IPS-20b (cell line): ENCODE measurements at regions not wholly inside any gene's neighbourhood (a gene's known extent, or its start where the extent isn't known, plus 50 kb on each side); places are given as distances from the start of the nearest gene placed in this dataset.
"Not testable (repeated sequence)": the region's sequence is repeated elsewhere in the genome, so short reads cannot be mapped to it uniquely, and the experiment has no call there.

Experiments used
- H3K27ac ChIP-seq: one replicate; pipeline ENCODE4 v1.5.1; 2013; ENCODE audit warnings: low read length
- H3K27me3 ChIP-seq: 2 replicates; pipeline ENCODE4 v1.6.1; 2013; ENCODE audit warnings: mild to moderate bottlenecking, low read length, inconsistent platforms; ENCODE audit not compliant: insufficient read depth
- H3K36me3 ChIP-seq: 2 replicates; pipeline ENCODE4 v1.6.1; 2013; ENCODE audit warnings: low read depth, mild to moderate bottlenecking, inconsistent platforms, low read length, moderate library complexity; ENCODE audit not compliant: insufficient read depth
- H3K4me1 ChIP-seq: 2 replicates; pipeline ENCODE4 v1.6.1; 2013; ENCODE audit warnings: mild to moderate bottlenecking, control low read depth, inconsistent platforms, low read length, moderate library complexity; ENCODE audit not compliant: insufficient read depth
- H3K4me3 ChIP-seq: 2 replicates; pipeline ENCODE4 v1.5.1; 2013; ENCODE audit warnings: mild to moderate bottlenecking, low read length, inconsistent platforms
- H3K9ac ChIP-seq: 2 replicates; pipeline ENCODE4 v1.6.1; 2013; ENCODE audit warnings: low read depth, mild to moderate bottlenecking, inconsistent platforms, low read length, moderate library complexity
- H3K9me3 ChIP-seq: 2 replicates; pipeline ENCODE4 v1.6.1; 2013; ENCODE audit warnings: mild to moderate bottlenecking, low read depth, low read length, inconsistent platforms; ENCODE audit not compliant: insufficient read depth

- Histone ChIP-seq H3K27ac (no peak overlapping the region), H3K36me3 (no peaks in the 10 kb centered on the region), H3K9me3 (no peaks in the 10 kb centered on the region), H3K4me3 (no peak overlapping the region), H3K27me3 (no peaks in the 10 kb centered on the region), H3K9ac (no peak overlapping the region), H3K4me1 (no peaks in the 10 kb centered on the region)
Measured at GRCh38 chr13:82129281-82129680, 1753.0 kb downstream of the SLITRK1 start.

DNA sequence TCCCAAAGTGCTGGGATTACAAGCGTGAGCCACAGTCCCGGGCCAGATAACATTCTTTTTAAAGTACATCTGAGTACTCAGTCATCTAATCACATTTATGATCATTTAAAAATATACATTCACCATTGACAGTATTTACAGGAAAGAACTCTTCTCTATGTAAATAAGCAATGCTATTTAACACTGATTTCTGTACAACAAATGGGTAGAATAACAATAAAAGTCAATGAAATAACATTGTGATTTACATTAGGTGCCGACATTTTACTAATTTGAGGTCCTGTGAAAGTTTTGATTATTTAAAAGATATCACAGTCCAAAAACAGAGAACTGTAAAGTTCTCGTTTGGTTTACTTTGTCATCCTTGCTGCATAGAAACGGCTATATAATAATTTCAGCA lies 1763.7 kb downstream of the SLITRK1 start:
- Histone ChIP-seq H3K9ac (no peak overlapping the region), H3K36me3 (no peaks in the 10 kb centered on the region), H3K27ac (no peak overlapping the region), H3K4me3 (no peak overlapping the region), H3K4me1 (no peaks in the 10 kb centered on the region), H3K27me3 (no peaks in the 10 kb centered on the region), H3K9me3 (no peaks in the 10 kb centered on the region)

GRCh38 chr13:82116422-82116989 lies 1765.8 kb downstream of the SLITRK1 start:
- H3K27me3 ChIP-seq = no peaks in the 10 kb centered on the region
- H3K4me3 ChIP-seq = no peak overlapping the region
- no peak overlapping the region for H3K27ac ChIP-seq
- H3K36me3 ChIP-seq = no peaks in the 10 kb centered on the region
- H3K4me1 ChIP-seq = no peaks in the 10 kb centered on the region
- no peaks in the 10 kb centered on the region for H3K9me3 ChIP-seq
- no peak overlapping the region for H3K9ac ChIP-seq

DNA sequence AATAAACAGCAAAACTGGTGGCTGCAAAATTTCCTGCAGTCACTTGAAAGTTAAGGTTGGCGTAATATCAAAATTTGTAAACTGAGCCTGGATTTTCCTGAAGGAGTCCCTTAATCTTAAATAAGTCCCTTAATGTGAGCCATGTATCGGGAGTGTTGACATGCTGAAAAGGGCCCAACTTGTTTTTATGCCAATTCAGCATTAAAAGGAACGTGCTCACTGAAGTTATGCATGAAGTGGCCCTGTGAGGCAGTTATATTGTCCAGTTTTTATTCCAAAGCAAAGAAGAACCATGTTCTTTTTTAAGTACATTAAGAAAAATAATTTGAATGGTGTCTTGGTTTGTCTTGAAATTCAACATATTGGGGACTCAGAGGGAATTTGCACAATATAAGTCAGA lies 1766.9 kb downstream of the SLITRK1 start:
- Histone ChIP-seq H3K9ac (no peak overlapping the region), H3K9me3 (no peaks in the 10 kb centered on the region), H3K27me3 (no peaks in the 10 kb centered on the region)

GRCh38 chr13:82096256-82096655 lies 1755.3 kb upstream of the SPRY2 start:
- no peak overlapping the region for H3K9ac ChIP-seq
- H3K27ac ChIP-seq = no peak overlapping the region
- H3K4me3 ChIP-seq = no peak overlapping the region
- no peaks in the 10 kb centered on the region for H3K9me3 ChIP-seq
- no peaks in the 10 kb centered on the region for H3K4me1 ChIP-seq
- H3K36me3 ChIP-seq = no peaks in the 10 kb centered on the region
- no peaks in the 10 kb centered on the region for H3K27me3 ChIP-seq

More for the DNA sequence above, 1766.9 kb downstream of the SLITRK1 start:
- no peaks in the 10 kb centered on the region for H3K4me1 ChIP-seq
- no peak overlapping the region for H3K27ac ChIP-seq
- H3K36me3 ChIP-seq = no peaks in the 10 kb centered on the region
- no peak overlapping the region for H3K4me3 ChIP-seq

GRCh38 chr13:82092312-82092711 lies 1751.4 kb upstream of the SPRY2 start:
- no peak overlapping the region for H3K27ac ChIP-seq
- no peak overlapping the region for H3K9ac ChIP-seq
- no peak overlapping the region for H3K4me3 ChIP-seq
- H3K27me3 ChIP-seq = no peaks in the 10 kb centered on the region
- no peaks in the 10 kb centered on the region for H3K9me3 ChIP-seq
- H3K36me3 ChIP-seq = no peaks in the 10 kb centered on the region
- H3K4me1 ChIP-seq = 0 out of 2 replicates have a peak, but pooled peaks cover 5% of the 10 kb centered on the region

DNA sequence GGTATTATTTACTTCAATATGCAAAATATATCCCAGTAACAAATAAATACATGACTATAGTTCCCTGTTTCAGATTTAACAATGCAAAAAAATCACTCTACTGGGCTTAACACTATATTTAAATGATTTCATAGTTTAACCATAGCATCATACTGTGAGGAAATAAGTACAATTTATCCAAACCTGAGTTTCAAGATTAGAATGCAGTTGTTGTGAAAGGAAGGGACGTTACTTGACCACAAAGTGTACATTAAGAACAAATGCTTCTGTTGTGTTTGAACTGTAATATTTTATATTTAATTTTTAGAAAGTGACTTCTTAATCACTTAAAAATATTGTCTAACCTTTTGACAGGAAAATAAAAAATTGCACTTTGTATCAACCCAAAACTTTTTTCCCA lies 1747.9 kb upstream of the SPRY2 start:
- no peaks in the 10 kb centered on the region for H3K9me3 ChIP-seq
- 0 out of 2 replicates have a peak, but pooled peaks cover 5% of the 10 kb centered on the region for H3K4me1 ChIP-seq
- H3K27ac ChIP-seq = no peak overlapping the region
- no peak overlapping the region for H3K4me3 ChIP-seq
- no peaks in the 10 kb centered on the region for H3K36me3 ChIP-seq
- no peak overlapping the region for H3K9ac ChIP-seq
- H3K27me3 ChIP-seq = no peaks in the 10 kb centered on the region

DNA sequence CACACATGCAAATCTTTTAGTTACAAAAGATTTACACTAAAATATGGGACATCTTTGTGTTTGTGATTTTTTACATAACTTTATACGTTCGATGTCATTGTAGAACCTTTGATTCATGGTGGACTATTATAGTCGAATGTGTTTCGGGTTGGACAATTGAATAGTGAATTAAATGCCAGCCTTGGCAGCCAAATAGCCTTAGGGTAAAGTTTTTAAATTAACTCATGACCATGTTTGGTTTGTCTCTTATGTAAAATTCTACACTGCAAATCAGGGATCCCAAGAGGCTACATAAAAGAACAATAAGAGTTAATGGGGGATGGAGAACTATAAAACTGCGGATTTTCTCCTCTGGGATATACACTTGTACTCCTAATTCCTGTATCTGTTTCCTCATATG lies 1735.6 kb upstream of the SPRY2 start:
- Histone ChIP-seq H3K9me3 (no peaks in the 10 kb centered on the region), H3K4me3 (no peak overlapping the region), H3K9ac (no peak overlapping the region), H3K36me3 (no peaks in the 10 kb centered on the region), H3K27ac (no peak overlapping the region), H3K4me1 (peaks cover 2% of the 10 kb centered on the region), H3K27me3 (no peaks in the 10 kb centered on the region)

GRCh38 chr13:82070416-82070815 lies 1729.5 kb upstream of the SPRY2 start:
- Histone ChIP-seq H3K9ac (no peak overlapping the region), H3K4me3 (no peak overlapping the region), H3K36me3 (no peaks in the 10 kb centered on the region), H3K27me3 (no peaks in the 10 kb centered on the region), H3K9me3 (no peaks in the 10 kb centered on the region), H3K4me1 (no peaks in the 10 kb centered on the region), H3K27ac (no peak overlapping the region)

- Histone ChIP-seq H3K27me3 (no peaks in the 10 kb centered on the region), H3K4me1 (no peaks in the 10 kb centered on the region), H3K27ac (no peak overlapping the region), H3K9ac (no peak overlapping the region), H3K36me3 (no peaks in the 10 kb centered on the region), H3K9me3 (no peaks in the 10 kb centered on the region), H3K4me3 (no peak overlapping the region)
Measured at GRCh38 chr13:82062772-82063171, 1721.8 kb upstream of the SPRY2 start.

GRCh38 chr13:82058364-82058763 lies 1717.4 kb upstream of the SPRY2 start:
- Histone ChIP-seq H3K27ac (no peak overlapping the region), H3K9me3 (no peaks in the 10 kb centered on the region), H3K4me3 (no peak overlapping the region), H3K9ac (no peak overlapping the region), H3K36me3 (no peaks in the 10 kb centered on the region), H3K27me3 (no peaks in the 10 kb centered on the region), H3K4me1 (no peaks in the 10 kb centered on the region)

GRCh38 chr13:82045316-82045715 lies 1704.4 kb upstream of the SPRY2 start:
- not testable (repeated sequence) for H3K4me1 ChIP-seq, H3K36me3 ChIP-seq, H3K4me3 ChIP-seq, H3K27me3 ChIP-seq, H3K9ac ChIP-seq, H3K27ac ChIP-seq, H3K9me3 ChIP-seq
